GM20000 (cell line): ENCODE measurements at regions not wholly inside any gene's neighbourhood (a gene's known extent, or its start where the extent isn't known, plus 50 kb on each side); places are given as distances from the start of the nearest gene placed in this dataset.
"Not testable (repeated sequence)": the region's sequence is repeated elsewhere in the genome, so short reads cannot be mapped to it uniquely, and the experiment has no call there.

Experiments used
- DNase-seq: peaks from one replicate; pipeline ENCODE4 v3.0.0; 2012; ENCODE audit warnings: low spot score
- TF ChIP-seq, protein P1 (sequence below): IDR thresholded peaks from 2 replicates; pipeline ENCODE4 v1.5.1; 2012; ENCODE audit warnings: mild to moderate bottlenecking, control low read depth; ENCODE audit errors: extremely low read depth, missing control alignments

DNA sequence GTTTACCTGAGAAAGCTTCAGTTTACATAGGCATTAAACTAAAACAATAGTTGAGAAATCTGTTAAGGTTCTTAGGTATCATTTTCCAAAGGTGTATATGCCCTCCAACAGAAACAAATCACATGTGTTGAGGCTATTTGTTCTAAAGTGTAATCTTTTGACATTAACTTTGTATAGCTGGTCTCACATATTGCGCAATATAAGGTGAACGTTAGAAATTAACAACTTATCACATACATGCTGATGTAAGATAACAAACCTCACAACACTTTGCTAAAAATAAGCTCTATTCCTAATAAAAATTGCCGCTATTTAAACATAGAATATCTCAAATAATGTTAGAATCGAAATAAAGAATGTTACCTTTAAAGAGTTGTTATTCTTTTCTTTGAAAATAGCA lies 340.6 kb downstream of the SRGAP2C start:
- TF ChIP-seq, protein P1, sequence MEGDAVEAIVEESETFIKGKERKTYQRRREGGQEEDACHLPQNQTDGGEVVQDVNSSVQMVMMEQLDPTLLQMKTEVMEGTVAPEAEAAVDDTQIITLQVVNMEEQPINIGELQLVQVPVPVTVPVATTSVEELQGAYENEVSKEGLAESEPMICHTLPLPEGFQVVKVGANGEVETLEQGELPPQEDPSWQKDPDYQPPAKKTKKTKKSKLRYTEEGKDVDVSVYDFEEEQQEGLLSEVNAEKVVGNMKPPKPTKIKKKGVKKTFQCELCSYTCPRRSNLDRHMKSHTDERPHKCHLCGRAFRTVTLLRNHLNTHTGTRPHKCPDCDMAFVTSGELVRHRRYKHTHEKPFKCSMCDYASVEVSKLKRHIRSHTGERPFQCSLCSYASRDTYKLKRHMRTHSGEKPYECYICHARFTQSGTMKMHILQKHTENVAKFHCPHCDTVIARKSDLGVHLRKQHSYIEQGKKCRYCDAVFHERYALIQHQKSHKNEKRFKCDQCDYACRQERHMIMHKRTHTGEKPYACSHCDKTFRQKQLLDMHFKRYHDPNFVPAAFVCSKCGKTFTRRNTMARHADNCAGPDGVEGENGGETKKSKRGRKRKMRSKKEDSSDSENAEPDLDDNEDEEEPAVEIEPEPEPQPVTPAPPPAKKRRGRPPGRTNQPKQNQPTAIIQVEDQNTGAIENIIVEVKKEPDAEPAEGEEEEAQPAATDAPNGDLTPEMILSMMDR: no peak
- DNase-seq: no peak

DNA sequence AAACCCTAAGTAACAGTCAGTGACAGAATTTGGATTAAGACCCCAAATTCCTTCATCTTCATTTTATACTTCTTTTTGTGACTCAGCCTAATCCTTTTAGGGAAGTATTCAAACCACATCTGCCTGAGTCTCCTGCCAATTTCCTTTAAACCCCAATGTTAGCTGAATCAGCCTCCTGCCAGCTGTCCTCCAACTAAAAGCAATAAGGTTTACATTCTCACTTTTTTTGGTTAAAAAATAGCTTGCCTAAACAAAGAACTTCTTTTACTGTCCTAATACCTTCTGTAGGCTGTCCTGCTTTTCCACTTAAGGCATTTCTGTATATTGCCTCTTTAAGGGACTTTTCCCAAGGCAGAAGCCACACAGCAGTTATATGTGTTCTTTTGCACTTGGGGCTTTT lies 344.2 kb downstream of the SRGAP2C start:
- DNase-seq: not testable (repeated sequence)

DNA sequence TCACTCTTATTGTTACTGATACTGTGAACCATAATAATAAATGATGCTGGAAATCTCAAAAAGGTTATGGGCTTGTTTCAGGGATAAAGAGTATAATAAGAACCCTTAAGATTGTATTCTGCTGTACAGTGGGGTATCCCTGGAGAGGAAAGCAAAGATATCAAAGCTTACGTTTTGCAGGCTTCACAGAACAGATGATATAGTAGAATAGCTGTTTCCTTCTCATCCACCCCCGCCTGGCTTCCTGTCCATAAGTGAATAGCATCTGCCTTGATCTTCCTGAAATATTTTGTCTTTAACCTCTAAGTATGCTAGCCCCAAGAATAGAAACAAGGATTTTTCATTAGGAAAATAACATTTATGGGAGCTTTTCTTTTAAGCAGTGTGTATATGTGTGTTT lies 345.3 kb downstream of the SRGAP2C start:
- DNase-seq: not testable (repeated sequence)

DNA sequence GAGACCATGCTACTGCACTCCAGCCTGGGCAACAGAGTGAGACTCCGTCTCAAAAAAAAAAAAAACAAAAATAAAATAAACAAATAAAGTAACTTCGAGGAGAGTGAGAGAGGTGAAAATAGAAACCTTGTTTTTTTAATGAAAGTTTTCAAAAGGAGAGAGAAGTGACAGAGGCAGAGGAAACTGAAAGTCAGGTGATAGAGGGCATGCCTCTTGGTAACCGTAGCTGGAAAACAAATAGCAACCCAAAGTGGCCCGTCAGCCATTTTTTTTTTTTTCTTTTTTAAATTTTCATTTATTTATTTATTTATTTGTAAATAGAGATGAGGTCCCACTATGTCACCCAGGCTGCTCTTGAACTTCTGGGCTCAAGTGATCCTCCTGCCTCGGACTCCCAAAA lies 347.0 kb downstream of the SRGAP2C start:
- not testable (repeated sequence) for DNase-seq

DNA sequence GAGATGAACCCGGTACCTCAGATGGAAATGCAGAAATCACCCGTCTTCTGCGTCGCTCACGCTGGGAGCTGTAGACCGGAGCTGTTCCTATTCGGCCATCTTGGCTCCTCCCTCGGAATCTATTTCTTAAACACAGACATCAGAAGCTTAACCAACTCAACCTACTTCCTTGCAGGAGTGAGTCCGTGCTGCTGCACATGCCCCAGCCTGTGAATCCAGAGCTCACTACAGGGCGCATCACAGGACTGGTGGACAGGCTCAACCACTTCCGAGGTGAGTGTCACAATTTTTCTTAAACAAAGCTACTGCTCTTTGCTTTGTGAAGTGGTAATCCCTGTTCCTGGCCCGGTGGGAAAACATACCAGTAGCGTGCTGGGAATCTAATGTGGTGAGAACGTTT lies 353.4 kb downstream of the SRGAP2C start:
- not testable (repeated sequence) for DNase-seq

DNA sequence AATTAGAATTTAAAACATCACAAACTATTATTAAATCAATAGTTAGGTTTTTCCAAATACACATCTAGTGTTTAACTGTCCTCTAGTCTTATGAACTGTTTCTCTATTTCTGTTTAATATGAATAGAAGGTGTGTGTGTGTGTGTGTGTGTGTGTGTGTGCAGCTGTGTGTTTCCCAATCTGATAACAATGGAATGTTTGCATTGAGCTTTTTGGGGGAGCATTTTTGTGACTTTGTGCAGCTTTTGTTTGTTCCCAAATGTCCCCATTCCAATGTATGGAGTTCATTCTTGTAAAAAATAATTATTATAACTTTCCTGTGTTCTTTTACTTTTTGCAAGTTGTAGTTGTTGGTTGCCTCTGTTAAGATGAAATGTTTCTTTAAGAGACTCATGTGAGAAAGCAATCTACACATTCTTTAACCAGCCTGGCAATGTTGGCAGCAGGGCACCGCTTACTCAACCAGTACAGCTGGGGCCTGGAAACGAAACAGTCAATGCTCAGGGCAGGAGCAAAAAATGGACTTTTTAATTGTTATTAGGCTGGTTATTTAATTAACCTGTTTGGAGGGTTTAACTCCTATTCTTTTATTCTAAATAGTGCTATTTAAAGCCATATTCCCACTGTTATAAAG lies 354.3 kb downstream of the SRGAP2C start:
- no peak for DNase-seq
- TF ChIP-seq, protein P1: no peak

DNA sequence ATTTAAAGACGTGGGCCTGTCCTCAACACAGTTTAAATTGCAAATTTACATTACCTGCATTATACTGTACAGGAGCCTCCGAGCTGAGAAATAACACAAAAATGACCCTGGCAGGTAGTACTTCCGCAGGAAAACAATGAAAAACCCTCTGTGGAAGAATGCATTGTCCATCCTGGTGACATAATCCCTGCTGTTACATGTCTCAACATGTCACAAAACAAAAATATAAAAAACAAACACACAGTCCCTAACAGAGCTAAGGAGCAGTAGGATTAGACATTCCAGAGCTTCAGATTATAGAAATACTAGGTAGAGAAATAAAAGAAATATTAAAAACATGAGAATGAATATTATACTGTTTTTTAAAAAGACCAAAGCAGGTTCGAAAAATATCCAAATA lies 359.2 kb downstream of the SRGAP2C start:
- DNase-seq: not testable (repeated sequence)

DNA sequence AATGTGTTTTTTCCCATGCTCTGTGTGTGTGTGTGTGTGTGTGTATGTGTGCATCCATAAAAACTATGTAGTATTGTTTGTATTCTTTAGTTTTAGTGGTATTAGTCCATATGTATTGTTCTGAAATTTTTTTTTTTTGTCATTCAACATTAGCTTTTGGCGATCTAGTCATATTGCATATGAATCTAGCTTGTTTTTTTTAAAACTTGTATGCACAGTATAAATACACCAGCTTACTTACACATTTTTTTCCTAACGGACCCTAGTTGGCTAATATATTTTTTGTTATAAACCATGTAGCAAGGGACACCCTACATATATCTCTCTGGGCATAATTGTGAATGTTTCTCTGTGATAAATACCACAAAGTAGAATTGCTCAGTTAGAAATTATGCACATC lies 359.7 kb downstream of the SRGAP2C start:
- TF ChIP-seq, protein P1: no peak
- DNase-seq: no peak

DNA sequence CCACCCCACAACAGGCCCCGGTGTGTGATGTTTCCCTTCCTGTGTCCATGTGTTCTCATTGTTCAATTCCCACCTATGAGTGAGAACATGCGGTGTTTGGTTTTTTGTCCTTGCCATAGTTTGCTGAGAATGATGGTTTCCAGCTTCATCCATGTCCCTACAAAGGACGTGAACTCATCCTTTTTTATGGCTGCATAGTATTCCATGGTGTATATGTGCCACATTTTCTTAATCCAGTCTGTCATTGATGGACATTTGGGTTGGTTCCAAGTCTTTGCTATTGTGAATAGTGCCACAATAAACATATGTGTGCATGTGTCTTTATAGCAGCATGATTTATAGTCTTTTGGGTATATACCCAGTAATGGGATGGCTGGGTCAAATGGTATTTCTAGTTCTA lies 361.1 kb downstream of the SRGAP2C start:
- DNase-seq: not testable (repeated sequence)

DNA sequence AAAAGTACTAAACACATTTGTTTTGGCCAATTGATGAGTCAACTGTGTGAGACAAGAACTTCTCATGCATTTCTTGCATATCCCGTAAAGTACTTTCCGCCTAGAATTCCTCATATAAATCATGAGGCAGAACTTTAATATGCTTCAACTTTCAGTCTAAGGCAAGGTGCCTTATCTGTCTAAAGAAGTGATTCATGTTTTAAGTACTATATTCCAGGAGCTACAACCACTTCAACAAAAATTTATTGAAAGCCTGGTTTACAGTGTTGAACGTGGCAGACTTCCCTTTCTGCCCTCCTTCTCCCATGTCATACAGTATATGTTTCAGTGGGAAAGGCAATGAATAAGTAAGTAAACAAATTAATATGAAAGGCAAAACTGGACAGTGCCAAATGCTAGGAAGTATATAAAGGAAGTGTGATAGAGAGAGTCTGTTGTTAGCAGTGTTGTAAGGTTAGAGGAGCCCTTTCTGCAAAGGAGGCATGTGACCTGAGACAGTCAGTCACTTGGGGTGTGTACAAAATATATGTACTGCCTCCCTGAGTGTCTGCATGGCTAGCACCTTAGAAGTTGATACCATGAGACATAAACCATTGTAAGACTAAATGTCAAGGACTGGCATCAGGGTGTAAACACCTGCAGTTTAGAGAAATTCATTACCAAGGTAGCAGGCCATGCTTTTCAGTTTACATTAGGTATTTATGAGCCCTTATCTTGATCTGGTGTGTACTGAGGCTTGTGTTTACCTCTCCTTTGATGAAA lies 362.2 kb downstream of the SRGAP2C start:
- TF ChIP-seq, protein P1: no peak
- no peak for DNase-seq

DNA sequence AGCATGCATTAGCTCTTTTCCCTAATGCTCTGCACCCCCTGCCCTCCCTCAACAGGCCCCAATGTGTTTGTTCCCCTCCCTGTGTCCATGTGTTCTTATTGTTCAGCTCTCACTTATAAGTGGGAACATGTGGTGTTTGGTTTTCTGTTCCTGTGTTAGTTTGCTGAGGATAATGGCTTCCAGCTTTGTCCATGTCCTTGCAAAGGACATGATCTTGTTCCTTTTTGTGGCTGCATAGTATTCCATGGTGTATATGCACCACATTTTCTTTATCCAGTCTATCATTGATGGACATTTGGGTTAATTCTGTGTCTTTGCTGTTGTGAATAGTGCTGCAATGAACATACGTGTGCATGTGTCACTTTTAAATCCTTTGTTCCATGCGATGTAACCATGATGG lies 363.0 kb downstream of the SRGAP2C start:
- DNase-seq: not testable (repeated sequence)

DNA sequence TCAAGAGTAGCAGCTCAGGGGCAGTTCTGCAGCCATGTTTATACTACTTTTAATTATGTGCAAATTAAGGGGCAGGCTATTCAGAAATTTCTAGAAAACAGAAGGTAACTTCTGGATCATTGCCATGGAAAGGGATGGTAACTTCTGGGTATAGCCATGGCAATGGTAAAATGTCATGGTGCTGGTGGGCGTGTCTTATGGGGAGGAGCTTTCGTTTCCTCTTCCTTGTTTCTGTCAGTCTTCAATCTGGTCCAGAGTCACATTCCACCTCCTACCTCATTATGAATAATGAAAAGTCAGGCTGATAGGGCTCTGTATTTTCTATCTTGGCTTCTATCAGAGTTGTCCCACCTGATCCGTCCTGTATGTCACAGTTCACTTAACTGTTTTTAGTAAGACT lies 366.0 kb downstream of the SRGAP2C start:
- not testable (repeated sequence) for DNase-seq

DNA sequence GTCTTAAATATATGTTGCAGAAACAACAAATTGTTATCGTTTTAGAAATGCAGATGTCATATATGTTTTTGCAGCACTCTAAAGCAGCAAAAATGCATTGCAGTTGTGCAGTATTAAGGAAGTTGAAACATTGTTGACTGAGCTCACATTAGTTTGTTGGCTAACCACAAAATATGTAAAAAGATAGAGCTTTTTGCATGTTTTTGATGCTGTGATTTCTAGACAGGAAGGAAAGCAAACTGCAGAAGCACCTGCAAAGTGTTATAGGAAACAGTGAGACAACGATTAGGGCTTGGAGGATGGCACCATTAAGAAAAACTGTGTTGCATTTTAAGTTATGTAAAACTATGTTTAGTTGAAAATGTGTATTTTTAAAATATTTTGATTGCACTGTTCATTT lies 366.7 kb downstream of the SRGAP2C start:
- DNase-seq: not testable (repeated sequence)

DNA sequence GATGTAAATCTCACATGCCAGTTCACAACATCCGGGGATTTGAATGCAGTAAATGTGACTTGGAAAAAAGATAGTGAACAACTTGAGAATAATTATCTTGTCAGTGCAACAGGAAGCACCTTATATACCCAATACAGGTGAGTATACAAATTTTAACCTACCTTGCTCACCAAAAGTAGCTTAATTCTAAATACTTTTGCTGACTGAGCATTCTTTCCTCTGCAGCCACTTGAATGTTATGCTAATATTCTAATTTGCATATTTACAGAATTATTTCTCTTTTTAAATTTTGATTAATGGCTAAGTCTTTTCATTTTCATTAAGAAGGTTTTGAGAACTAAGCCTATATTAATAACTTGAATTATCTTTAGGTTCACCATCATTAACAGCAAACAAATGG lies 371.8 kb downstream of the SRGAP2C start:
- not testable (repeated sequence) for DNase-seq

DNA sequence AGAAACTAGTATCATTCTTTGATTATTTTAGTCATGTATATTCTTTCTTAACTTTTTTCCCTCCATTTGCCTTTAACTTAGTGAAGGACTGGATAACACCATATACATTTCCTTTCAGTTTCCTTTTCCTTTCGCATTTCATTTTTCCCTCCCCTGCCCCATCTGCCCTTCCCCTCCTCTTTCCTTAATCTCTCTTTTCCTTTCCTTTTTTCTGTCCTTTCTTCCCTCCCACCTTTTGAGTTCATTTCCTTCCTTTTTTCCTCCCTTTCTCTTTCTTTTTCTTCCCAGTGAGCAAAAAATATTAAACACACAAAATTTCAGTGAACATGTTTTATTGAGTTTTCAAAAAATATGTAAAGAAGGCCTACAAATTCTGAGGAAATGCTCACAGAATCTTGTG lies 373.3 kb downstream of the SRGAP2C start:
- not testable (repeated sequence) for DNase-seq
